ENCODE measurements at regions not wholly inside any gene's neighbourhood (a gene's known extent, or its start where the extent isn't known, plus 50 kb on each side); places are given as distances from the start of the nearest gene placed in this dataset.
A peak's percentile ranks its signal among the peaks of the same experiment; 100 is the strongest.

GRCh38 chr10:28853195-28853594 lies 175.9 kb downstream of the BAMBI start:
- ATAC-seq (no peak), DNase-seq (peak in 1 of 4 donors; percentile 29)
- Histone ChIP-seq H3K27ac (no peak overlapping the region), H3K4me1 (no peaks in the 10 kb centered on the region), H3K36me3 (replicated peaks in 1 of 2; ENCODE audit: insufficient read depth in 1 of 2, low read depth in 2 of 2) (no peaks in the 10 kb centered on the region), H3K9me3 (peaks cover 0 to 5% (median 0%) of the 10 kb centered on the region in 3 donors), H3K4me3 (no peak overlapping the region), H3K27me3 (no peaks in the 10 kb centered on the region)
- TF ChIP-seq POLR2A (IDR thresholded peaks at IDR 0.05) (no peak), CTCF (IDR thresholded peaks at IDR 0.05) (no peak)
- 46 to 48% methylated on average over 5 of the region's 5 CpGs for WGBS, 2 donors
- intact Hi-C loops (cut with DNase I), result no loop called here

GRCh38 chr10:28857164-28857563 lies 179.8 kb downstream of the BAMBI start:
- H3K36me3 ChIP-seq (replicated peaks in 1 of 2; ENCODE audit: insufficient read depth in 1 of 2, low read depth in 2 of 2), result no peaks in the 10 kb centered on the region
- H3K4me1 ChIP-seq, result no peaks in the 10 kb centered on the region
- no peak for TF ChIP-seq CTCF (IDR thresholded peaks at IDR 0.05)
- no peak for TF ChIP-seq POLR2A (IDR thresholded peaks at IDR 0.05)
- H3K9me3 ChIP-seq, result peaks cover 0 to 5% (median 0%) of the 10 kb centered on the region in 3 donors
- DNase-seq, result no peak
- ATAC-seq, result no peak
- intact Hi-C loops (cut with DNase I), result no loop called here
- no peak overlapping the region for H3K27ac ChIP-seq
- 87 to 93% methylated on average over 2 of the region's 2 CpGs for WGBS, 2 donors
- H3K27me3 ChIP-seq, result no peaks in the 10 kb centered on the region
- H3K4me3 ChIP-seq, result no peak overlapping the region

- 72 to 80% methylated on average over 2 of the region's 2 CpGs for WGBS, 2 donors
- TF ChIP-seq POLR2A (IDR thresholded peaks at IDR 0.05) (no peak), CTCF (IDR thresholded peaks at IDR 0.05) (no peak)
- no peak for ATAC-seq
These were observed 181.3 kb downstream of the BAMBI start for GRCh38 chr10:28858646-28859045.

GRCh38 chr10:28859791-28860190 lies 182.5 kb downstream of the BAMBI start:
- no peak overlapping the region for H3K4me3 ChIP-seq
- ATAC-seq (no peak), DNase-seq (no peak)
- no peak for TF ChIP-seq CTCF (IDR thresholded peaks at IDR 0.05)
- no peak for TF ChIP-seq POLR2A (IDR thresholded peaks at IDR 0.05)
- intact Hi-C loops (cut with DNase I), result no loop called here
- H3K9me3 ChIP-seq, result peaks cover 0 to 5% (median 0%) of the 10 kb centered on the region in 3 donors
- WGBS, 2 donors, result 48 to 49% methylated on average over 5 of the region's 5 CpGs
- no peaks in the 10 kb centered on the region for H3K27me3 ChIP-seq
- H3K4me1 ChIP-seq, result no peaks in the 10 kb centered on the region
- H3K36me3 ChIP-seq (replicated peaks in 1 of 2; ENCODE audit: insufficient read depth in 1 of 2, low read depth in 2 of 2), result no peaks in the 10 kb centered on the region
- H3K27ac ChIP-seq, result no peak overlapping the region

More at GRCh38 chr10:28858646-28859045, 181.3 kb downstream of the BAMBI start:
- Histone ChIP-seq H3K4me3 (no peak overlapping the region), H3K27me3 (no peaks in the 10 kb centered on the region), H3K9me3 (peaks cover 0 to 5% (median 0%) of the 10 kb centered on the region in 3 donors), H3K36me3 (replicated peaks in 1 of 2; ENCODE audit: insufficient read depth in 1 of 2, low read depth in 2 of 2) (no peaks in the 10 kb centered on the region), H3K27ac (no peak overlapping the region), H3K4me1 (no peaks in the 10 kb centered on the region)
- intact Hi-C loops (cut with DNase I), result no loop called here
- DNase-seq, result no peak

GRCh38 chr10:28862219-28862618 lies 184.9 kb downstream of the BAMBI start:
- Histone ChIP-seq H3K4me1 (no peaks in the 10 kb centered on the region), H3K4me3 (no peak overlapping the region), H3K9me3 (peaks cover 0 to 3% (median 0%) of the 10 kb centered on the region in 3 donors), H3K27ac (no peak overlapping the region), H3K36me3 (replicated peaks in 1 of 2; ENCODE audit: insufficient read depth in 1 of 2, low read depth in 2 of 2) (no peaks in the 10 kb centered on the region), H3K27me3 (no peaks in the 10 kb centered on the region)
- ATAC-seq (no peak), DNase-seq (no peak)
- intact Hi-C loops (cut with DNase I), result no loop called here
- WGBS, 2 donors, result 66 to 72% methylated on average over 2 of the region's 2 CpGs
- TF ChIP-seq POLR2A (IDR thresholded peaks at IDR 0.05), result no peak
